Epithelial cell of esophagus (primary cell): ENCODE measurements at regions not wholly inside any gene's neighbourhood (a gene's known extent, or its start where the extent isn't known, plus 50 kb on each side); places are given as distances from the start of the nearest gene placed in this dataset.

Source experiments
- DNase-seq: peaks from one replicate; pipeline ENCODE4 v3.0.0; 2010; ENCODE audit warnings: low read depth
- H3K4me3 ChIP-seq: 2 replicates; pipeline ENCODE4 v1.5.1; 2011; ENCODE audit warnings: mild to moderate bottlenecking, low read length, control low read depth
- CTCF ChIP-seq: IDR thresholded peaks from 2 replicates; pipeline ENCODE4 v1.5.1; 2011; ENCODE audit warnings: low read depth, mild to moderate bottlenecking, low read length, control low read depth, inconsistent platforms; ENCODE audit not compliant: insufficient read depth; ENCODE audit errors: missing control alignments

- no peak overlapping the region for H3K4me3 ChIP-seq
- no peak for TF ChIP-seq CTCF
- DNase-seq, result no peak
Measured at GRCh38 chr6:112701201-112701600, 354.1 kb downstream of the RFPL4B start.

- DNase-seq, result peak; percentile 61
- H3K4me3 ChIP-seq, result no peak overlapping the region
- TF ChIP-seq CTCF, result no peak
Measured at GRCh38 chr6:112710710-112711109, 363.6 kb downstream of the RFPL4B start.

- no peak overlapping the region for H3K4me3 ChIP-seq
- DNase-seq, result no peak
- TF ChIP-seq CTCF, result no peak
Measured at GRCh38 chr6:112713402-112713801, 366.3 kb downstream of the RFPL4B start.

GRCh38 chr6:112717401-112717800 lies 370.3 kb downstream of the RFPL4B start:
- no peak for DNase-seq
- no peak overlapping the region for H3K4me3 ChIP-seq
- no peak for TF ChIP-seq CTCF

GRCh38 chr6:112717856-112718255 lies 370.7 kb downstream of the RFPL4B start:
- no peak for TF ChIP-seq CTCF
- no peak overlapping the region for H3K4me3 ChIP-seq
- DNase-seq, result no peak

- no peak for DNase-seq
- TF ChIP-seq CTCF, result no peak
- no peak overlapping the region for H3K4me3 ChIP-seq
Measured at GRCh38 chr6:112725541-112726085, 378.5 kb downstream of the RFPL4B start.

GRCh38 chr6:112735129-112735528 lies 388.0 kb downstream of the RFPL4B start:
- TF ChIP-seq CTCF, result no peak
- H3K4me3 ChIP-seq, result no peak overlapping the region

More at GRCh38 chr6:112735129-112735528, 388.0 kb downstream of the RFPL4B start:
- DNase-seq, result no peak
